KMS-11 (cell line): ENCODE measurements at regions not wholly inside any gene's neighbourhood (a gene's known extent, or its start where the extent isn't known, plus 50 kb on each side); places are given as distances from the start of the nearest gene placed in this dataset.

Source experiments
- H2AFZ ChIP-seq: fragments of 200-600 bp; sonication (generic); 2 replicates; pipeline ENCODE4 v1.6.1; 2016; ENCODE audit warnings: antibody characterized with exemption, mixed run types, low read depth
- H3K27ac ChIP-seq: fragments of 200-600 bp; sonication (generic); 2 replicates; pipeline ENCODE4 v1.6.1; 2016; ENCODE audit warnings: mild to moderate bottlenecking, mixed run types
- H3K27me3 ChIP-seq: fragments of 200-600 bp; sonication (generic); 2 replicates; pipeline ENCODE4 v1.6.1; 2017; ENCODE audit warnings: mild to moderate bottlenecking, low read depth, mixed run types, moderate library complexity; ENCODE audit not compliant: insufficient read depth
- H3K36me3 ChIP-seq: fragments of 200-600 bp; sonication (generic); 2 replicates; pipeline ENCODE4 v1.6.1; 2017; ENCODE audit warnings: mild to moderate bottlenecking, mixed run types; ENCODE audit not compliant: insufficient read depth
- H3K4me1 ChIP-seq: fragments of 200-600 bp; sonication (generic); 2 replicates; pipeline ENCODE4 v1.6.1; 2016; ENCODE audit warnings: mild to moderate bottlenecking, low read depth, mixed run types; ENCODE audit not compliant: poor library complexity, severe bottlenecking
- H3K4me2 ChIP-seq: fragments of 200-600 bp; sonication (generic); 2 replicates; pipeline ENCODE4 v1.7.0; 2016; ENCODE audit warnings: mild to moderate bottlenecking, mixed run types
- H3K4me3 ChIP-seq: fragments of 200-600 bp; sonication (generic); IDR thresholded peaks from 2 replicates; pipeline ENCODE4 v1.6.1; 2017; ENCODE audit warnings: low read depth, low read length, mixed read lengths; ENCODE audit not compliant: insufficient read depth
- H3K79me2 ChIP-seq: fragments of 200-600 bp; sonication (generic); 2 replicates; pipeline ENCODE4 v1.6.1; 2016; ENCODE audit warnings: low read depth, mixed run types; ENCODE audit not compliant: insufficient read depth
- H3K9ac ChIP-seq: fragments of 200-600 bp; sonication (generic); 2 replicates; pipeline ENCODE4 v1.6.1; 2016; ENCODE audit warnings: mild to moderate bottlenecking, mixed run types
- H4K20me1 ChIP-seq: fragments of 200-600 bp; sonication (generic); 2 replicates; pipeline ENCODE4 v1.6.1; 2016; ENCODE audit warnings: mild to moderate bottlenecking, mixed run types; ENCODE audit not compliant: insufficient read depth
- CTCF ChIP-seq: fragments of 200-600 bp; sonication (generic); conservative IDR thresholded peaks from 2 replicates; pipeline ENCODE4 v1.6.1; 2017; ENCODE audit warnings: low read depth, mild to moderate bottlenecking, antibody characterized with exemption, low read length, moderate library complexity, mixed read lengths

DNA sequence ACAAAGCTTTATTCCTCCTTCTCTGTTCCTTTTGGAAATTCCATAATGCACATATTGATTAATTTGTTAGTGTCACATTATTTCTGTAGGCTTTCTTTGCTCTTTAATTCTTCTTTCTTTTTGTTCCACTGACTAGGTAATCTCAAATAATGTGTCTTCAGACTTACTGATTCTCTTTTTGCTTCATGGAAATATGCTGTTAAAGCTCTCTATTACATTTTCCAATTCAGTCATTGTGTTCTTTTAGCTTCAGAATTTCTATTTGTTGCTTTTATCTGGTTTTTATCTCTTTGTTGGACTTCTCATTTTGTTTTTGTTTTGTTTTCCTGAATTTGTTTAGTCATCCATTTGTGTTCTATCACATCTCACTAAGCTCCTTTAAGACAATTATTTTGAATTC, 147.0 kb upstream of the EOMES start:
- H3K36me3 ChIP-seq = no peaks in the 10 kb centered on the region
- no peak overlapping the region for H3K4me3 ChIP-seq
- H3K79me2 ChIP-seq = no peaks in the 10 kb centered on the region
- H4K20me1 ChIP-seq = no peaks in the 10 kb centered on the region
- H3K27ac ChIP-seq = no peak overlapping the region
- TF ChIP-seq CTCF = no peak
- H3K27me3 ChIP-seq = no peaks in the 10 kb centered on the region
- no peak overlapping the region for H3K9ac ChIP-seq
- no peak overlapping the region for H3K4me2 ChIP-seq
- no peak overlapping the region for H2AFZ ChIP-seq
- H3K4me1 ChIP-seq = no peaks in the 10 kb centered on the region

DNA sequence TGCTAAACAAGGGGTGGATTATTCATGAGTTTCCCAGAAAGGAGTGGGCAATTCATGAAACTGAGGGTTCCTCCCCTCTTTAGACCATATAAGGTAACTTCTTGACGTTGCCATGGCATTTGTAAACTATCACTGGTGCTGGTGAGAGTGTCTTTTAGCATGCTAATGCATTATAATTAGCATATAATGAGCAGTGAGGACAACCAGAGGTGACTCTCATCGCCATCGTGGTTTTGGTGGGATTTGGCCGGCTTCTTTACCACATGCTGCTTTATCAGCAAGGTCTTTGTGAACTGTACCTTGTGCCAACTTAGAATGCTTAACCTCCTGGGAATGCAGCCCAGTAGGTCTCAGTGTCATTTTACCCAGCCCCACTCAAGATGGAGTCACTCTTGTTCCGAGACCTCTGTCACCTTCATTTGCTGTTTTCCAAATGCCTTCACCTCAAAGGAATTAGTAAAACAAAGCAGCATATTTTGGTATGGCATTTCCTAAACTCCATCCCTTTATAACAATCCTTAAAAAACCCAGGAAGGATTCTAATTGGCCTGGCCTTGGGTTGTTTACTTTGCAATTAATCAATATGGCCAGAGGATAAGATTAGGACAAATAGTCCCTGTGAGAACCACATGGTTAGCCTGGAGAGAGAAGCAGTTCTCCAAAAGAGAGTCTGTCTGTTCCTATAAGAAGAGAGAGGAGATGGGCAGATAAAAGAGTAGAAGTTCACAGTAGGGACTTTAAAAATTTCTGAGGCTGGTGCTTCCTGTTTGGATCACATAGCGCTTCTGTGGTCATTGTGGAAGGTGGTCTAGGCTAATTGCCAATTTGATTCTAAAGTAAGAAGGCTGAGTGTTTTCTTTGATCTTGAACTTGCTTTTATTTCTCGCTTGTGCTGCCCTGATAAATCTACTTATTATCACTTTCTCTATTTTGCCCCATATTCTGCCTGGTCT, 155.2 kb upstream of the EOMES start:
- H2AFZ ChIP-seq = no peak overlapping the region
- no peaks in the 10 kb centered on the region for H3K4me1 ChIP-seq
- no peak overlapping the region for H3K27ac ChIP-seq
- no peak overlapping the region for H3K9ac ChIP-seq
- no peak overlapping the region for H3K4me3 ChIP-seq
- no peaks in the 10 kb centered on the region for H3K79me2 ChIP-seq
- H3K27me3 ChIP-seq = no peaks in the 10 kb centered on the region
- TF ChIP-seq CTCF = no peak
- no peaks in the 10 kb centered on the region for H4K20me1 ChIP-seq
- H3K4me2 ChIP-seq = no peak overlapping the region
- no peaks in the 10 kb centered on the region for H3K36me3 ChIP-seq

GRCh38 chr3:27878014-27878383, 155.9 kb upstream of the EOMES start:
- no peaks in the 10 kb centered on the region for H4K20me1 ChIP-seq
- no peak overlapping the region for H3K4me2 ChIP-seq
- H2AFZ ChIP-seq = no peak overlapping the region
- H3K27ac ChIP-seq = no peak overlapping the region
- no peaks in the 10 kb centered on the region for H3K4me1 ChIP-seq
- H3K27me3 ChIP-seq = no peaks in the 10 kb centered on the region
- H3K4me3 ChIP-seq = no peak overlapping the region
- no peaks in the 10 kb centered on the region for H3K79me2 ChIP-seq
- no peaks in the 10 kb centered on the region for H3K36me3 ChIP-seq
- no peak overlapping the region for H3K9ac ChIP-seq
- no peak for TF ChIP-seq CTCF

GRCh38 chr3:27880969-27881892, 159.1 kb upstream of the EOMES start:
- Histone ChIP-seq H3K4me1 (no peaks in the 10 kb centered on the region), H3K36me3 (no peaks in the 10 kb centered on the region), H3K27me3 (no peaks in the 10 kb centered on the region), H2AFZ (peak overlapping the region; percentile 54), H3K27ac (no peak overlapping the region), H3K4me2 (peak overlapping the region; percentile 48), H4K20me1 (no peaks in the 10 kb centered on the region), H3K79me2 (no peaks in the 10 kb centered on the region), H3K4me3 (no peak overlapping the region), H3K9ac (no peak overlapping the region)
- no peak for TF ChIP-seq CTCF
